ENCODE measurements at regions not wholly inside any gene's neighbourhood (a gene's known extent, or its start where the extent isn't known, plus 50 kb on each side); places are given as distances from the start of the nearest gene placed in this dataset.

GRCh38 chr2:128613351-128613750, 294.7 kb upstream of the HS6ST1 start:
- FAIRE-seq: no peak
- Histone ChIP-seq H2AFZ (ENCODE audit: low read depth, low read length) (no peak overlapping the region), H3K4me3 (replicated peaks in 1 of 3; ENCODE audit: insufficient read depth in 1 of 3, low read depth in 1 of 3, low read length in 3 of 3) (no peak overlapping the region), H3K36me3 (ENCODE audit: control insufficient read depth in 2 of 2, extremely low read depth in 1 of 2, insufficient read depth in 2 of 2, low read length in 2 of 2) (no peaks in the 10 kb centered on the region), H3K79me2 (ENCODE audit: control insufficient read depth, insufficient read depth, low read length) (no peaks in the 10 kb centered on the region), H4K20me1 (replicated peaks; ENCODE audit: control insufficient read depth, extremely low read depth, insufficient read depth, low read length) (no peaks in the 10 kb centered on the region), H3K9me1 (replicated peaks; ENCODE audit: control insufficient read depth, extremely low read depth, insufficient read depth, low read length) (no peaks in the 10 kb centered on the region), H3K4me2 (ENCODE audit: insufficient read depth, low read length) (no peak overlapping the region), H3K27ac (ENCODE audit: insufficient read depth, low read depth, low read length) (no peak overlapping the region), H3K9me3 (replicated peaks; ENCODE audit: control insufficient read depth, insufficient read depth, low read length) (no peaks in the 10 kb centered on the region), H3K4me1 (ENCODE audit: control insufficient read depth, extremely low read depth, insufficient read depth, low read length) (no peaks in the 10 kb centered on the region), H3K9ac (replicated peaks; ENCODE audit: extremely low read depth, insufficient read depth, low read length) (no peak overlapping the region), H3K27me3 (ENCODE audit: control insufficient read depth in 2 of 2, insufficient read depth in 2 of 2, low read length in 2 of 2) (no peaks in the 10 kb centered on the region)
- intact Hi-C loops (cut with micrococcal nuclease): no loop called here
- TF ChIP-seq EZH2 (IDR thresholded peaks at IDR 0.05; ENCODE audit: borderline replicate concordance, low read depth, low read length, severe bottlenecking) (no peak), JUN (IDR thresholded peaks at IDR 0.05; ENCODE audit: borderline replicate concordance, insufficient read depth, insufficient read length, low read depth) (no peak), POLR2AphosphoS5 (IDR thresholded peaks at IDR 0.05; ENCODE audit: insufficient read depth, low read depth, low read length) (no peak), MYC (IDR thresholded peaks at IDR 0.05; ENCODE audit: low read depth, low read length) (no peak), FOS (IDR thresholded peaks at IDR 0.05; ENCODE audit: borderline replicate concordance, insufficient read depth, low read length) (no peak), POLR2A (IDR thresholded peaks at IDR 0.05; ENCODE audit: low read depth, low read length) (no peak), GATA2 (IDR thresholded peaks at IDR 0.05; ENCODE audit: insufficient read depth, insufficient read length, low read depth, low read length) (no peak)
- TF ChIP-seq, protein P1, sequence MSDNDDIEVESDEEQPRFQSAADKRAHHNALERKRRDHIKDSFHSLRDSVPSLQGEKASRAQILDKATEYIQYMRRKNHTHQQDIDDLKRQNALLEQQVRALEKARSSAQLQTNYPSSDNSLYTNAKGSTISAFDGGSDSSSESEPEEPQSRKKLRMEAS (IDR thresholded peaks at IDR 0.05; ENCODE audit: insufficient read depth, insufficient read length): no peak
- TF ChIP-seq, protein P2, sequence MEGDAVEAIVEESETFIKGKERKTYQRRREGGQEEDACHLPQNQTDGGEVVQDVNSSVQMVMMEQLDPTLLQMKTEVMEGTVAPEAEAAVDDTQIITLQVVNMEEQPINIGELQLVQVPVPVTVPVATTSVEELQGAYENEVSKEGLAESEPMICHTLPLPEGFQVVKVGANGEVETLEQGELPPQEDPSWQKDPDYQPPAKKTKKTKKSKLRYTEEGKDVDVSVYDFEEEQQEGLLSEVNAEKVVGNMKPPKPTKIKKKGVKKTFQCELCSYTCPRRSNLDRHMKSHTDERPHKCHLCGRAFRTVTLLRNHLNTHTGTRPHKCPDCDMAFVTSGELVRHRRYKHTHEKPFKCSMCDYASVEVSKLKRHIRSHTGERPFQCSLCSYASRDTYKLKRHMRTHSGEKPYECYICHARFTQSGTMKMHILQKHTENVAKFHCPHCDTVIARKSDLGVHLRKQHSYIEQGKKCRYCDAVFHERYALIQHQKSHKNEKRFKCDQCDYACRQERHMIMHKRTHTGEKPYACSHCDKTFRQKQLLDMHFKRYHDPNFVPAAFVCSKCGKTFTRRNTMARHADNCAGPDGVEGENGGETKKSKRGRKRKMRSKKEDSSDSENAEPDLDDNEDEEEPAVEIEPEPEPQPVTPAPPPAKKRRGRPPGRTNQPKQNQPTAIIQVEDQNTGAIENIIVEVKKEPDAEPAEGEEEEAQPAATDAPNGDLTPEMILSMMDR (IDR thresholded peaks at IDR 0.05; ENCODE audit: extremely low read depth in 1 of 2, insufficient read depth in 1 of 2, low read depth in 1 of 2, low read length in 2 of 2): no peak
- dilution Hi-C loops (cut with MboI; ENCODE audit: extremely low pct_ligation_motif_present, low sequenced_read_pairs): no loop called here
- CTCF ChIA-PET: no interaction called here
- no peak for DNase-seq (ENCODE audit: low read depth, low spot score)
- BruUV-seq (replicated peaks): no TSS peak
- POLR2A ChIA-PET: no interaction called here
